Heart left ventricle (tissue), 16 donors: ENCODE measurements at regions not wholly inside any gene's neighbourhood (a gene's known extent, or its start where the extent isn't known, plus 50 kb on each side); places are given as distances from the start of the nearest gene placed in this dataset.
A peak's percentile ranks its signal among the peaks of the same experiment; 100 is the strongest.
"Not testable (repeated sequence)": the region's sequence is repeated elsewhere in the genome, so short reads cannot be mapped to it uniquely, and the experiment has no call there.

Experiments
- ATAC-seq, 4 donors: fragments of 200-7000 bp; cut with Tn5 transposase; one replicate each; pipeline ENCODE4 v1.9.1; 2020 to 2022; ENCODE audit warnings: moderate library complexity in 4 of 4, mild to moderate bottlenecking in 3 of 4, moderate number of reproducible peaks in 1 of 4
- DNase-seq, 5 donors: peaks; one replicate each; pipeline ENCODE4 v3.0.0-alpha.2; 2020
- H3K27ac ChIP-seq, 12 donors: fragments of 200-600 bp; sonication (generic) in 4 of 12; one replicate each; pipeline versions ENCODE4 v1.5.0 to v1.8.0; 2016 to 2022; ENCODE audit warnings: mild to moderate bottlenecking in 2 of 12
- H3K27me3 ChIP-seq, 9 donors: fragments of 200-600 bp; sonication (generic) in 2 of 9; one replicate each; pipeline versions ENCODE4 v1.5.1 to v1.8.0; 2016 to 2022; ENCODE audit warnings: mild to moderate bottlenecking in 3 of 9
- H3K36me3 ChIP-seq, 9 donors: fragments of 200-600 bp; sonication (generic) in 2 of 9; one replicate each; pipeline versions ENCODE4 v1.5.0 to v1.8.0; 2018 to 2022; ENCODE audit warnings: mild to moderate bottlenecking in 2 of 9
- H3K4me1 ChIP-seq, 12 donors: fragments of 200-600 bp; sonication (generic) in 4 of 12; one replicate each; pipeline versions ENCODE4 v1.5.0 to v1.8.0; 2016 to 2022; ENCODE audit warnings: mild to moderate bottlenecking in 3 of 12
- H3K4me3 ChIP-seq, 12 donors: fragments of 200-600 bp; sonication (generic) in 4 of 12; one replicate each; pipeline versions ENCODE4 v1.5.0 to v1.8.0; 2017 to 2022; ENCODE audit warnings: mild to moderate bottlenecking in 9 of 12, moderate library complexity in 4 of 12
- H3K9me3 ChIP-seq, 12 donors: fragments of 200-600 bp; sonication (generic) in 4 of 12; one replicate each; pipeline versions ENCODE4 v1.5.0 to v1.8.0; 2016 to 2022; ENCODE audit warnings: mild to moderate bottlenecking in 1 of 12
- CTCF ChIP-seq, 12 donors: fragments of 200-600 bp; sonication (generic) in 4 of 12; IDR thresholded peaks; one replicate each; pipeline versions ENCODE4 v1.5.0 to v1.8.0; 2018 to 2022; ENCODE audit warnings: antibody characterized with exemption in 12 of 12, mild to moderate bottlenecking in 5 of 12
- POLR2A ChIP-seq, 2 donors: fragments of 450-650 bp; IDR thresholded peaks; one replicate each; pipeline ENCODE4 v1.6.1; 2017; ENCODE audit warnings: antibody characterized with exemption in 2 of 2, mild to moderate bottlenecking in 2 of 2, moderate library complexity in 2 of 2
- WGBS, 4 donors: extraction: QIAGEN DNeasy Blood & Tissue Kit in 2 of 4; methylation state at CpG; one replicate each; pipeline versions ENCODE4 v1.1.5 to v1.1.7; 2013 to 2018; 5-methylcytosine and 5-hydroxymethylcytosine counted together
- intact Hi-C, 10 donors: fragments of 100-400 bp; cut with DNase I; formaldehyde crosslinking; loops; one replicate each; pipeline versions ENCODE4 v1.11.1 to v1.14.2; 2022
- donor health status: ischemic (EF 13 %, LVEDD 7.1; RV severe dilation, severe dysfunction).
- donor health status: healthy with polysubstance abuse.
- donor health status: DM: no; HTN: yes; CAD: no.
- donor health status: DM: no; HTN: no; CAD: no.
- donor health status: ischemic (EF 25% LVEDD 6.9; RV normal size, moderate dysfunction).
- donor health status: ischemic (EF 25% LVEDD 5.7; RV mildly dilated, moderate dysfunction).
- donor health status: healthy.
- donor health status: DM: yes; HTN: yes; CAD: no.
- donor health status: ischemic (EF 35%, LVEDD 5.7; RV mildly dilated, moderate dysfunction).
- donor health status: nonischemic (EF 11% LVEDD 7.7; RV severe dilation, severe dysfunction).
- donor health status: DM: yes; HTN: yes; CAD: no.
- donor health status: PGD.
- donor health status: ischemic (EF 29% LVEDD 5.4; RV normal size, mild dysfunction).
- donor health status: nonischemic (EF 23%, LVEDD 6.1; RV moderate dilation, normal function).

DNA sequence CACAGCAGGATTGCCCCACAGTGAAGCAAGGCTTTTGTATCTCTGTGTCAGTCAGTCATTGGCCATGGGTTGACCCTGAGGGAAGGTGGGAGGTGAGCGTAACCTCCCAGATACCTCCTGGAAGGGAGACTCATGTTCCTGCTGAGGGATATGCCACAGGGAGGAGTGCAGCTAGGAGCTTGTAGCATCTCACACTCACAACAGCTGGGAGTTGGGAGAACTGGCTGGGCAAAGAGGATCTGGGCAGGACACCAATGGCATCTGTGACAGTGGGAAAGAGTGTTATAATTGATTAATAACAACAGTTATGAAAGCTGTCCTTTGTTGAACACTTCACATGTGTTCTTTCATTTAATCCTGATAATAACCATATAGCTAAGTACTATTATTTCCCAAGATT is 171.0 kb downstream of the TLE3 start:
- no peak overlapping the region for H3K4me3 ChIP-seq
- intact Hi-C loops = no loop called here
- peaks cover 0 to 30% (median 16%) of the 10 kb centered on the region in 12 donors for H3K9me3 ChIP-seq
- 93 to 100% (median 98%) methylated on average over 1 of the region's 1 CpG for WGBS, 4 donors
- ATAC-seq (no peak), DNase-seq (no peak)
- peaks cover 0 to 16% (median 7%) of the 10 kb centered on the region in 12 donors for H3K4me1 ChIP-seq
- no peak overlapping the region for H3K27ac ChIP-seq
- TF ChIP-seq CTCF (IDR thresholded peaks at IDR 0.05) (no peak), POLR2A (IDR thresholded peaks at IDR 0.05) (no peak)
- H3K36me3 ChIP-seq = no peaks in the 10 kb centered on the region
- H3K27me3 ChIP-seq = no peaks in the 10 kb centered on the region

- intact Hi-C loops, ATAC-seq, H3K27ac ChIP-seq: not testable (repeated sequence)
Observed at GRCh38 chr15:69928890-69929289, 168.8 kb downstream of the TLE3 start.

GRCh38 chr15:69929905-69930630 is 167.6 kb downstream of the TLE3 start:
- intact Hi-C loops = no loop called here

More at GRCh38 chr15:69928890-69929289, 168.8 kb downstream of the TLE3 start:
- H3K4me3 ChIP-seq, H3K27me3 ChIP-seq, DNase-seq, H3K36me3 ChIP-seq: not testable (repeated sequence)
- peaks cover 0 to 21% (median 13%) of the 10 kb centered on the region in 12 donors for H3K9me3 ChIP-seq
- 81 to 88% (median 87%) methylated on average over 2 of the region's 2 CpGs for WGBS, 4 donors
- H3K4me1 ChIP-seq = peaks cover 0 to 16% (median 8%) of the 10 kb centered on the region in 12 donors

DNA sequence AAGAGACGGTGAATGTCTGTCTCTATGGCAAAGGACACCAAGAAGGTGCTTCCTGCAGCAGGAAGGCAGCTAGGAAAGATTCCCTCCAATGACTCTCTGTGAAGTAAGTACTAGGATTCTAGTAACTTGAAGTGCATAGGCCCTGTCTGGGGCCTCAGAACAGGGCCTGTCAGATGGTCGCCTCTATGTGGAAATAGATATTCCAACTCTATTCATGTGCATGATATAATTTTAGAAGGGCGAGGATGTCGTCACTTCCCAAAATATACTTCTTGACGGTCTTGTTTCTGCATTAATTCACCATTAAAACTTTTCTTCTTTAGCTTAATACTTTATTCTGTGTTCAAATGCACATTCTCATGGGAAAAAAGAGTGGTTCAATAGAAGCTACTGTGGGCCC is 167.0 kb downstream of the TLE3 start:
- intact Hi-C loops = no loop called here
- H3K27me3 ChIP-seq = peaks cover 0 to 8% (median 0%) of the 10 kb centered on the region in 9 donors
- H3K27ac ChIP-seq = peak overlapping the region in 7 of 12 donors; percentile 35 to 85 (median 68)
- DNase-seq (no peak), ATAC-seq (peak; percentile 55 to 81 (median 72))
- TF ChIP-seq POLR2A (IDR thresholded peaks at IDR 0.05) = no peak
- no peak for TF ChIP-seq CTCF (IDR thresholded peaks at IDR 0.05)
- H3K4me3 ChIP-seq = no peak overlapping the region
- H3K9me3 ChIP-seq = peaks cover 0 to 18% (median 11%) of the 10 kb centered on the region in 12 donors
- 62 to 67% (median 63%) methylated on average over 5 of the region's 5 CpGs for WGBS, 4 donors
- H3K4me1 ChIP-seq = peaks cover 0 to 16% (median 8%) of the 10 kb centered on the region in 12 donors
- no peaks in the 10 kb centered on the region for H3K36me3 ChIP-seq

More at GRCh38 chr15:69929905-69930630, 167.6 kb downstream of the TLE3 start:
- H3K4me3 ChIP-seq = no peak overlapping the region
- H3K4me1 ChIP-seq = peaks cover 0 to 16% (median 8%) of the 10 kb centered on the region in 12 donors
- no peak for ATAC-seq
- WGBS, 4 donors = 87 to 91% (median 89%) methylated on average over 10 of the region's 10 CpGs
- DNase-seq = no peak
- peaks cover 0 to 8% (median 0%) of the 10 kb centered on the region in 9 donors for H3K27me3 ChIP-seq
- H3K9me3 ChIP-seq = peaks cover 0 to 15% (median 6%) of the 10 kb centered on the region in 12 donors
- no peaks in the 10 kb centered on the region for H3K36me3 ChIP-seq
- peak overlapping the region in 6 of 12 donors; percentile 35 to 85 (median 72) for H3K27ac ChIP-seq
- TF ChIP-seq CTCF (IDR thresholded peaks at IDR 0.05) (no peak), POLR2A (IDR thresholded peaks at IDR 0.05) (no peak)
